Activated T-cell treated with anti-CD3 and anti-CD28 coated beads, Interleukin-2, amount 50 U/mL, for 72 hours (primary cell): ENCODE measurements at regions not wholly inside any gene's neighbourhood (a gene's known extent, or its start where the extent isn't known, plus 50 kb on each side); places are given as distances from the start of the nearest gene placed in this dataset.

ENCODE experiments used
- ATAC-seq, 2 donors: fragments of 150-1000 bp; cut with Tn5 transposase; replicated peaks in 1 of 2; 2 replicates each; pipeline ENCODE4 v1.10.0; 2021; ENCODE audit warnings: moderate library complexity in 2 of 2, mild to moderate bottlenecking in 1 of 2
- DNase-seq, 2 donors: peaks; one replicate each; pipeline ENCODE4 v3.0.0; 2021 to 2022; ENCODE audit warnings: mixed read lengths in 1 of 2
- H3K27ac Mint-ChIP-seq: one replicate; pipeline ENCODE4 v1.8.0; 2022; ENCODE audit warnings: mild to moderate bottlenecking, moderate library complexity, mixed read lengths
- H3K27me3 Mint-ChIP-seq: one replicate; pipeline ENCODE4 v1.8.0; 2022; ENCODE audit warnings: low read depth, mixed read lengths
- H3K36me3 Mint-ChIP-seq, 2 donors: one replicate each; pipeline ENCODE4 v1.8.0; 2022; ENCODE audit warnings: mixed read lengths in 2 of 2, mild to moderate bottlenecking in 1 of 2; ENCODE audit not compliant: insufficient read depth in 2 of 2
- H3K4me1 Mint-ChIP-seq: one replicate; pipeline ENCODE4 v1.8.0; 2022; ENCODE audit warnings: low read depth, mixed read lengths
- H3K4me3 Mint-ChIP-seq, 2 donors: one replicate each; pipeline ENCODE4 v1.8.0; 2022; ENCODE audit warnings: mild to moderate bottlenecking in 2 of 2, mixed read lengths in 2 of 2, moderate library complexity in 2 of 2
- H3K9me3 Mint-ChIP-seq, 2 donors: one replicate each; pipeline ENCODE4 v1.8.0; 2022; ENCODE audit warnings: mixed read lengths in 2 of 2

- Mint-ChIP-seq H3K4me3 (no peak overlapping the region), H3K4me1 (peaks cover 16% of the 10 kb centered on the region), H3K27ac (no peak overlapping the region), H3K9me3 (peaks cover under 1 to 2% of the 10 kb centered on the region in 2 donors), H3K36me3 (peaks cover 2 to 3% of the 10 kb centered on the region in 2 donors), H3K27me3 (no peaks in the 10 kb centered on the region)
- DNase-seq (no peak), ATAC-seq (no peak)
Measured at GRCh38 chr2:168402531-168402930, 53.5 kb upstream of the CERS6 start.

GRCh38 chr2:168403736-168404135 is 52.3 kb upstream of the CERS6 start:
- Mint-ChIP-seq H3K36me3 (peaks cover 5 to 11% of the 10 kb centered on the region in 2 donors), H3K4me3 (no peak overlapping the region), H3K27ac (no peak overlapping the region), H3K4me1 (peaks cover 16% of the 10 kb centered on the region), H3K9me3 (peaks cover 4 to 5% of the 10 kb centered on the region in 2 donors), H3K27me3 (no peaks in the 10 kb centered on the region)
- ATAC-seq (no peak), DNase-seq (no peak)

- no peak for DNase-seq
- no peak overlapping the region for H3K4me3 Mint-ChIP-seq
- no peak for ATAC-seq
- H3K27ac Mint-ChIP-seq, result no peak overlapping the region
- peaks cover 16% of the 10 kb centered on the region for H3K4me1 Mint-ChIP-seq
- no peaks in the 10 kb centered on the region for H3K27me3 Mint-ChIP-seq
- H3K36me3 Mint-ChIP-seq, result peaks cover 5 to 13% of the 10 kb centered on the region in 2 donors
- peaks cover 4 to 5% of the 10 kb centered on the region in 2 donors for H3K9me3 Mint-ChIP-seq
Measured at GRCh38 chr2:168404764-168405163, 51.3 kb upstream of the CERS6 start.
